GM18861 (cell line): ENCODE measurements at regions not wholly inside any gene's neighbourhood (a gene's known extent, or its start where the extent isn't known, plus 50 kb on each side); places are given as distances from the start of the nearest gene placed in this dataset.

ENCODE experiments used
- ATAC-seq: cut with Tn5 transposase; IDR thresholded peaks from one replicate; pipeline ENCODE4 v1.9.1; 2021; ENCODE audit not compliant: unreplicated experiment

GRCh38 chr13:50691681-50692263 lies 151.7 kb downstream of the DLEU7 start:
- no peak for ATAC-seq

GRCh38 chr13:50692396-50692915 lies 151.0 kb downstream of the DLEU7 start:
- no peak for ATAC-seq

GRCh38 chr13:50693727-50694126 lies 149.8 kb downstream of the DLEU7 start:
- no peak for ATAC-seq

GRCh38 chr13:50697746-50698539 lies 145.5 kb downstream of the DLEU7 start:
- ATAC-seq: no peak

- ATAC-seq: no peak
Observed at GRCh38 chr13:50699874-50700663, 143.4 kb downstream of the DLEU7 start.

GRCh38 chr13:50700664-50701305 lies 142.7 kb downstream of the DLEU7 start:
- no peak for ATAC-seq

- no peak for ATAC-seq
Observed at GRCh38 chr13:50701469-50701868, 142.0 kb downstream of the DLEU7 start.

- ATAC-seq: no peak
Observed at GRCh38 chr13:50706505-50706904, 137.0 kb downstream of the DLEU7 start.

GRCh38 chr13:50707628-50708027 lies 135.9 kb downstream of the DLEU7 start:
- no peak for ATAC-seq

- ATAC-seq: no peak
Observed at GRCh38 chr13:50708461-50708860, 135.0 kb downstream of the DLEU7 start.

GRCh38 chr13:50709058-50709457 lies 134.4 kb downstream of the DLEU7 start:
- no peak for ATAC-seq

GRCh38 chr13:50711131-50711815 lies 132.2 kb downstream of the DLEU7 start:
- ATAC-seq: no peak

- no peak for ATAC-seq
Observed at GRCh38 chr13:50711996-50712395, 131.5 kb downstream of the DLEU7 start.

- ATAC-seq: no peak
Observed at GRCh38 chr13:50712456-50712855, 131.0 kb downstream of the DLEU7 start.

- no peak for ATAC-seq
Observed at GRCh38 chr13:50712881-50713280, 130.6 kb downstream of the DLEU7 start.

GRCh38 chr13:50713523-50714248 lies 129.8 kb downstream of the DLEU7 start:
- peak; percentile 54 for ATAC-seq

GRCh38 chr13:50714891-50715290 lies 128.6 kb downstream of the DLEU7 start:
- ATAC-seq: no peak

GRCh38 chr13:50715402-50716146 lies 127.9 kb downstream of the DLEU7 start:
- no peak for ATAC-seq
